ENCODE measurements at regions not wholly inside any gene's neighbourhood (a gene's known extent, or its start where the extent isn't known, plus 50 kb on each side); places are given as distances from the start of the nearest gene placed in this dataset.
"Not testable (repeated sequence)": the region's sequence is repeated elsewhere in the genome, so short reads cannot be mapped to it uniquely, and the experiment has no call there.

- not testable (repeated sequence) for DNase-seq (ENCODE audit: low read depth in 3 of 3, low spot score in 2 of 3)
These were observed 150.2 kb upstream of the FBXL17 start for GRCh38 chr5:108532129-108532445.

- DNase-seq (ENCODE audit: low read depth in 3 of 3, low spot score in 2 of 3), result no peak
These were observed 149.7 kb upstream of the FBXL17 start for GRCh38 chr5:108531367-108532128.

GRCh38 chr5:108530706-108531105 lies 148.8 kb upstream of the FBXL17 start:
- DNase-seq (ENCODE audit: low read depth in 3 of 3, low spot score in 2 of 3), result no peak

GRCh38 chr5:108529381-108529780 lies 147.5 kb upstream of the FBXL17 start:
- DNase-seq (ENCODE audit: low read depth in 3 of 3, low spot score in 2 of 3), result no peak

- DNase-seq (ENCODE audit: low read depth in 3 of 3, low spot score in 2 of 3), result no peak
These were observed 146.8 kb upstream of the FBXL17 start for GRCh38 chr5:108528655-108529054.

GRCh38 chr5:108524564-108524963 lies 142.7 kb upstream of the FBXL17 start:
- DNase-seq (ENCODE audit: low read depth in 3 of 3, low spot score in 2 of 3), result no peak

- DNase-seq (ENCODE audit: low read depth in 3 of 3, low spot score in 2 of 3), result no peak
These were observed 141.5 kb upstream of the FBXL17 start for GRCh38 chr5:108523360-108523759.

GRCh38 chr5:108521841-108522506 lies 140.1 kb upstream of the FBXL17 start:
- DNase-seq (ENCODE audit: low read depth in 3 of 3, low spot score in 2 of 3), result peak in 2 of 3 donors; percentile 26 to 34

- no peak for DNase-seq (ENCODE audit: low read depth in 3 of 3, low spot score in 2 of 3)
These were observed 139.3 kb upstream of the FBXL17 start for GRCh38 chr5:108521011-108521700.

- DNase-seq (ENCODE audit: low read depth in 3 of 3, low spot score in 2 of 3), result no peak
These were observed 134.9 kb upstream of the FBXL17 start for GRCh38 chr5:108516785-108517184.

- no peak for DNase-seq (ENCODE audit: low read depth in 3 of 3, low spot score in 2 of 3)
These were observed 133.7 kb upstream of the FBXL17 start for GRCh38 chr5:108515517-108516105.

GRCh38 chr5:108508979-108509378 lies 127.1 kb upstream of the FBXL17 start:
- no peak for DNase-seq (ENCODE audit: low read depth in 3 of 3, low spot score in 2 of 3)

- DNase-seq (ENCODE audit: low read depth in 3 of 3, low spot score in 2 of 3), result no peak
These were observed 125.7 kb upstream of the FBXL17 start for GRCh38 chr5:108507631-108508030.

GRCh38 chr5:108505608-108506007 lies 123.7 kb upstream of the FBXL17 start:
- no peak for DNase-seq (ENCODE audit: low read depth in 3 of 3, low spot score in 2 of 3)

GRCh38 chr5:108504974-108505373 lies 123.1 kb upstream of the FBXL17 start:
- no peak for DNase-seq (ENCODE audit: low read depth in 3 of 3, low spot score in 2 of 3)

- DNase-seq (ENCODE audit: low read depth in 3 of 3, low spot score in 2 of 3), result no peak
These were observed 122.1 kb upstream of the FBXL17 start for GRCh38 chr5:108503986-108504385.

GRCh38 chr5:108495615-108496014 lies 113.7 kb upstream of the FBXL17 start:
- DNase-seq (ENCODE audit: low read depth in 3 of 3, low spot score in 2 of 3), result not testable (repeated sequence)

- DNase-seq (ENCODE audit: low read depth in 3 of 3, low spot score in 2 of 3), result no peak
These were observed 106.1 kb upstream of the FBXL17 start for GRCh38 chr5:108487951-108488350.

GRCh38 chr5:108484035-108484434 lies 102.1 kb upstream of the FBXL17 start:
- no peak for DNase-seq (ENCODE audit: low read depth in 3 of 3, low spot score in 2 of 3)

GRCh38 chr5:108481355-108481931 lies 99.5 kb upstream of the FBXL17 start:
- DNase-seq (ENCODE audit: low read depth in 3 of 3, low spot score in 2 of 3), result peak in 1 of 3 donors; percentile 9

- DNase-seq (ENCODE audit: low read depth in 3 of 3, low spot score in 2 of 3), result no peak
These were observed 90.3 kb upstream of the FBXL17 start for GRCh38 chr5:108472237-108472636.
